ENCODE measurements at regions not wholly inside any gene's neighbourhood (a gene's known extent, or its start where the extent isn't known, plus 50 kb on each side); places are given as distances from the start of the nearest gene placed in this dataset.

GRCh38 chr4:111650146-111650545, 495.1 kb upstream of the FAM241A start:
- TF ChIP-seq CTCF (IDR thresholded peaks at IDR 0.05): no peak
- no peak for TF ChIP-seq POLR2A (IDR thresholded peaks at IDR 0.05)
- TF ChIP-seq POLR2AphosphoS5 (IDR thresholded peaks at IDR 0.05): no peak
